PFSK-1 (cell line): ENCODE measurements at regions not wholly inside any gene's neighbourhood (a gene's known extent, or its start where the extent isn't known, plus 50 kb on each side); places are given as distances from the start of the nearest gene placed in this dataset.

Experiments
- FOXP2 ChIP-seq: optimal IDR thresholded peaks from 2 replicates; pipeline ENCODE3; 2011; ENCODE audit warnings: borderline replicate concordance, control low read depth, inconsistent platforms; ENCODE audit not compliant: insufficient read depth; ENCODE audit errors: extremely low read length, extremely low read depth
- POLR2AphosphoS5 ChIP-seq: IDR thresholded peaks from 2 replicates; pipeline ENCODE4 v1.6.1; 2012; ENCODE audit warnings: low read depth, mild to moderate bottlenecking, control low read depth, low read length, moderate library complexity
- REST ChIP-seq, 2 experiments: IDR thresholded peaks; 2 replicates each; pipeline versions ENCODE4 v1.6.1 to v1.8.0; 2011 to 2012; ENCODE audit warnings: low read depth in 2 of 2, low read length in 2 of 2, control low read depth in 1 of 2, inconsistent platforms in 1 of 2, mild to moderate bottlenecking in 1 of 2, moderate library complexity in 1 of 2; ENCODE audit not compliant: insufficient read depth in 1 of 2
- SIN3A ChIP-seq: IDR thresholded peaks from 2 replicates; pipeline ENCODE4 v1.6.1; 2012; ENCODE audit warnings: mild to moderate bottlenecking, low read length, moderate library complexity, borderline replicate concordance; ENCODE audit not compliant: insufficient read depth
- TAF1 ChIP-seq: IDR thresholded peaks from 2 replicates; pipeline ENCODE4 v1.6.1; 2012; ENCODE audit warnings: low read length, control low read depth, borderline replicate concordance; ENCODE audit not compliant: insufficient read depth

- TF ChIP-seq SIN3A = no peak
- no peak for TF ChIP-seq POLR2AphosphoS5
- no peak for TF ChIP-seq REST (IDR thresholded peaks at IDR 0.05; ENCODE audit: insufficient read depth in 1 of 2, low read depth in 2 of 2, low read length in 2 of 2)
- no peak for TF ChIP-seq TAF1
- no peak for TF ChIP-seq FOXP2
Observed at GRCh38 chr4:53889326-53890055, 174.9 kb downstream of the CHIC2 start.

GRCh38 chr4:53886090-53886489 lies 178.3 kb downstream of the CHIC2 start:
- no peak for TF ChIP-seq SIN3A

GRCh38 chr4:53885668-53886067 lies 178.7 kb downstream of the CHIC2 start:
- TF ChIP-seq REST (IDR thresholded peaks at IDR 0.05; ENCODE audit: insufficient read depth in 1 of 2, low read depth in 2 of 2, low read length in 2 of 2) = no peak
- TF ChIP-seq FOXP2 = no peak
- TF ChIP-seq TAF1 = no peak
- no peak for TF ChIP-seq POLR2AphosphoS5
- TF ChIP-seq SIN3A = no peak

- TF ChIP-seq TAF1 (no peak), FOXP2 (no peak), POLR2AphosphoS5 (no peak), REST (IDR thresholded peaks at IDR 0.05; ENCODE audit: insufficient read depth in 1 of 2, low read depth in 2 of 2, low read length in 2 of 2) (no peak), SIN3A (no peak)
Observed at GRCh38 chr4:53866055-53866454, 198.3 kb downstream of the CHIC2 start.

GRCh38 chr4:53865054-53865453 lies 199.4 kb downstream of the CHIC2 start:
- TF ChIP-seq TAF1 (no peak), POLR2AphosphoS5 (no peak), SIN3A (no peak), REST (IDR thresholded peaks at IDR 0.05; ENCODE audit: insufficient read depth in 1 of 2, low read depth in 2 of 2, low read length in 2 of 2) (no peak), FOXP2 (no peak)
